ENCODE measurements at regions not wholly inside any gene's neighbourhood (a gene's known extent, or its start where the extent isn't known, plus 50 kb on each side); places are given as distances from the start of the nearest gene placed in this dataset.
"Not testable (repeated sequence)": the region's sequence is repeated elsewhere in the genome, so short reads cannot be mapped to it uniquely, and the experiment has no call there.

DNA sequence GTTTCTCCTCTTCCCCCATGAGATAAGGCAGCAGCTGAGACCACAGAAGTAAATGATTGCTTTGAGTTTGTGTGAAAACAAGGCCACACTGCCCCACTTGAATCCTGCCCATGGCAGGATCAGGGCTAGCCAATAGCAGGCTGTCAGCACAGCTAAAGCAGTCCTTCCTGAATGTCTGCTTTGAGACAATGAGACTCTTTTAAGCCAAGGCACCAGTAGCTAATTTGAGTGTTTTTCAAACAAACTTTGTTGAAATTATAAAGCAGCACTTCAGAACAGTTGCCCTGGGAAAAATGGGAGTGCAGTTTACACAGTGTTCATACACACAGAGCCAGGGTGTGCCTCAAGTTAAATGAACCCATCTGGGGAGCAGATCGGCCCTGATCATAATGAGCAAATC lies 103.5 kb upstream of the OR5AK2 start:
- in situ Hi-C loops (cut with MboI; ENCODE audit: low pct_unique_long_range_greater_than_20kb, low sequenced_read_pairs), result no loop called here
- DNase-seq, result no peak

DNA sequence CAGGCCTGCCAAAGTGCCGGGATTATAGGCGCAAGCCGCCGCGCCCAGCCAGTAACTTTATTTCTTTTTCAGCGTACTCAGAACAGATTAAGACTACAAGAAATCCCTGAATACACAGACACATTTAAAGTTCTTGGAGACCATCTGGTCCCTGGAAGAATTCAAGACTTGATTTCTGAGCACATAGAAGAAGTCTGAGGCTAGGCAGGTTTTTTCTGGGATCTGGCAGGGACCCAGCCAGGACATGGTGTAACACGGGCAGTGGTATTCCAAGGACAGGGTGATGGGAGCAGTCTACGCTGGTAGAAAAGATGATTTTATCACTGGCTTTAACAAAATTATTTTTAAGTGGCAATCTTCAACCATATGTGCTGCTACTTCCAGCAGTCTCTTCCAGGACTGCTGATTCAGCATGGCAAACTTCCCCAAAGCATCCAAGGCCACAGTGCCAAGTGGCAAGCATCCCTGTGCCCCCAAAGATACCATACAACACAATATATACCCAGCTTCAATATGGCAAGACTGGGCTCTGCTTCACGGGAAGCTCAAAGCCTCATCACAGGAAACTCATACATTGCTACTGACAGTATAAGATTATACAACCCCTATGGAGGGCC lies 105.2 kb upstream of the OR5AK2 start:
- no peak for DNase-seq
- in situ Hi-C loops (cut with MboI; ENCODE audit: low pct_unique_long_range_greater_than_20kb, low sequenced_read_pairs), result no loop called here

DNA sequence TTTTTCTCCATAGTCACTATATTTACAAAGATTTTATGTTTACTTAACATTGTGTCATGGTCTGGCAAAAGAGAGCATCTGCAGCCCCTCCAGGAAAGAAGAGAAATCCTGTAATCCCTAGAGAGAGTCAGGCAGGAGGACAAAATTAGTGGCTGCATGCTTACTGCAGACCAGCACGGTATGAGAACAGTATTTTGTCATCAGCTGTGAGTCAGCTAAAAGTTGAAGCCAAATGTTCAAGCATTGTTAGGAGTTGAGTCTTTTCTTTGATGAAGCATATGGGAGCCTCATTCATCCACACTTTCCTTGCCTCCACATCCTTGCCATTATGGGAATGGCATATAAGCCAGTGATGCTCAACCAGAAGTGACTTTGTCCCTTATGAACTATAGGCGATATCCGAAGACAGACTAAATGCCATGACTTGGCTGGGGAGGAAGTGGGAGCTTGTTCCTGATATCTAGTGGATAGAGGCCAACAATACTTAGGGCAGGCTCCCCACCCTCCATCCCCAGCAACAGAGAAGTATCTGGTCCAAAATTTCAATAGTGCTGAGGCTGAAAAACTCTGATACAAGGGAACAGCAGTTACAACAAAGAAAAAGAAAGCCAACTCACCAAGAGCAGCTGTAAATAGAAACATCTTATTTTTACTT lies 112.0 kb upstream of the OR5AK2 start:
- no peak for DNase-seq
- in situ Hi-C loops (cut with MboI; ENCODE audit: low pct_unique_long_range_greater_than_20kb, low sequenced_read_pairs), result no loop called here

DNA sequence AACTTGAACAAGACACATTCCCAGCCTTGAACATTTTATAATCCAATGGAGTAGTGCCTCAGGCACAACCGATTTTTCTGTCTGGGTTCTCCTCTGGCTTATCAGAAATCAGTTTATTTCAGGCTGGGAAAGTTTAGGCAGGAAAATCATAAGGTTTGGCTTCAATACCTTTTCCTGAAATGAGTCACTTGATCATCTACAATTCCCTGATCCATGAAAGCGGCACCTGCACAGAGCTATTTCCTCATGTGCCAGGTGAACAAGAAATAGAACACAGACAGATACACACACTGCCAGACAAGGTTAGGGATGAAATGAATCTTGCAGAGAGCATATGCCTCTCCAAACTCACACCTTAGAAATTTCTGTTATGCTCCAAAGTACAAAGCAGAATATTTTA lies 106.7 kb upstream of the OR9G4 start:
- DNase-seq, result no peak
- in situ Hi-C loops (cut with MboI; ENCODE audit: low pct_unique_long_range_greater_than_20kb, low sequenced_read_pairs), result no loop called here

DNA sequence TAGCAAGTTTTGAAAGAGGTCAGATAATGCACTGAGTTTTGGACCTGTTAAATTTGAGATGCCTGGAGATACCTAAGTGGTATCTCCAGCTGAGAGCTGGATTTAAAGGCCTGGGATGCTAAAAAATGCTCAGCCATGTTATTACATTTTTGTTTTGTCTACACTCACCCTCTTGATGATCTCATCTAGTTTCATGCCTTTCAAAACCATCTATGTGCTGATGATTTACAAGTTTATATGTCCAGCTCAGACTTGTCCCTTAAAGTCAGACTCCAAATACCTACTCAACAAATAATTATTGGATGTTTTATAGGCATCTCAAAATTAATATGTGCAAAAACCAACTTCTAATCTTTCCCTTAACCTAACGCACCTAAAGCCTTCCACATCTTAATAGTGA lies 103.6 kb upstream of the OR9G4 start:
- no peak for DNase-seq
- in situ Hi-C loops (cut with MboI; ENCODE audit: low pct_unique_long_range_greater_than_20kb, low sequenced_read_pairs), result no loop called here

DNA sequence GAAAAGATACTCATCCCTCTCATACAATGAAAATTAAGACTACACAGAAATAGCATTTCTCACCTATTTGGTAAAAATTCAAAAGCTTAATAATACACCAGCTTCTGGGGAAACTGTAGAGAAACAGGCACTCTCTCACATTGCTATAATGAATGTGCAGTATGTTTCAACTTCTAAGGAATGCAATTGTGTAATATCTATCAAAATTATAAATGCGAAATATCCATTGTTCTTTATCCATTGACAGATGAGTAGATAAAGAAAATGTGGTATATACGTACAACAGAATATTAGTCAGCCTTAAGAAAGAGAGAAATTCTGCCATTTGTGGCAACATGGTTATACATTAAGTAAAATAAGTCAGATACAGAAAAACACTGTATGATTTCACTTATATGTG lies 101.4 kb upstream of the OR9G4 start:
- no peak for DNase-seq
- in situ Hi-C loops (cut with MboI; ENCODE audit: low pct_unique_long_range_greater_than_20kb, low sequenced_read_pairs), result loop anchor here (25.0 kb wide), 1 partner anchor 387 kb away; the partner anchor contains the start of gene APLNR

DNA sequence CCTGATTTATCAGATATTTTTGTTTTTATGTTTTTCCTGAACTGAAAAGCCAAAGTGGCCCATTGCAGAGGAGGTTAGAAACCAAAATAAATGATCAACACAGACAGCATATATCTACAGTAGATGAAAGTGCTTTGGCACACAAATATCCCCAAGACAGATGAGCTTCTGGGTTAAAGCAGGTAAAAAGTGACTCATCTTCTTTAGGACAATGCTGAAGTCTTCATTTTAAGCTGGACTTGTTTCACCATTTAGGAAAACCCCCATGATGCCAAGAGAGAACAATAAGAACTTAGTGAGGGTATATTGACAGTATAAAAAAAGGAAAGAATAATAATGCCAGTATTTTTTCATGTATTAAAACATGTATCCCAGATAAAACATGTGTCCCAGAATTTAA lies 100.8 kb upstream of the OR9G4 start:
- in situ Hi-C loops (cut with MboI; ENCODE audit: low pct_unique_long_range_greater_than_20kb, low sequenced_read_pairs), result loop anchor here (25.0 kb wide), 1 partner anchor 388 kb away; the partner anchor contains the start of gene APLNR
- no peak for DNase-seq

DNA sequence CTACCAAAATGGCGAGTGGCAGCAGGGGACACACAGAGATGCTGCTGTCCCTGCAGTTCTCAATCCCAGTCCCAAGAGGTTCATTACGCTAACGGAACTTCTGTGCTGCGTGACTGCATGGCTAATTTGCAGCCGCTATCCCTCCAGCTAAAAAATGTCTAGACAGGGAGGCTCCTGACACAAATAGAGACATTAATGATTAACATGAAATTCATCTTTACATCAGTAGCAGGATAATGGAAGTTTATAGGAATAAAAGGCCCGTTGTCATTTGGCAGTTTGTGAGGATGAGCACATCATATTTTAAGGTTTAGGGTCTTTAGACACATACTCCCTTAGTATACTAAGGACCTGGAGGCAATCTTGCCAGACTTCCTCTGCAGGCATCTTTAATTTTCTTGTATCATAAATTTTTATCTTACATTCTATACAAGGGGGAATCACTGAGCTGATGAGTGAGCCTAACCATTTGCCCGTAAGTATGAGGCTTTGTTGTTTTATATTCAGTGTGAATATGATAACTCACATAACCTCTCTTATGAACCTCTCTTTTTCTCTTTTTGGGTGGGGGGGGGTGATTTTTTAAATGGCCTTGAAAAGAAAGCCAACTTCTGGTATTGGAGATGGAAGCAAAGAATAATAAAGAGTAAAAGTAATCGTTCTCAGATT lies 99.8 kb upstream of the OR9G4 start:
- DNase-seq, result no peak
- in situ Hi-C loops (cut with MboI; ENCODE audit: low pct_unique_long_range_greater_than_20kb, low sequenced_read_pairs), result loop anchor here (25.0 kb wide), 1 partner anchor 389 kb away; the partner anchor contains the start of gene APLNR

DNA sequence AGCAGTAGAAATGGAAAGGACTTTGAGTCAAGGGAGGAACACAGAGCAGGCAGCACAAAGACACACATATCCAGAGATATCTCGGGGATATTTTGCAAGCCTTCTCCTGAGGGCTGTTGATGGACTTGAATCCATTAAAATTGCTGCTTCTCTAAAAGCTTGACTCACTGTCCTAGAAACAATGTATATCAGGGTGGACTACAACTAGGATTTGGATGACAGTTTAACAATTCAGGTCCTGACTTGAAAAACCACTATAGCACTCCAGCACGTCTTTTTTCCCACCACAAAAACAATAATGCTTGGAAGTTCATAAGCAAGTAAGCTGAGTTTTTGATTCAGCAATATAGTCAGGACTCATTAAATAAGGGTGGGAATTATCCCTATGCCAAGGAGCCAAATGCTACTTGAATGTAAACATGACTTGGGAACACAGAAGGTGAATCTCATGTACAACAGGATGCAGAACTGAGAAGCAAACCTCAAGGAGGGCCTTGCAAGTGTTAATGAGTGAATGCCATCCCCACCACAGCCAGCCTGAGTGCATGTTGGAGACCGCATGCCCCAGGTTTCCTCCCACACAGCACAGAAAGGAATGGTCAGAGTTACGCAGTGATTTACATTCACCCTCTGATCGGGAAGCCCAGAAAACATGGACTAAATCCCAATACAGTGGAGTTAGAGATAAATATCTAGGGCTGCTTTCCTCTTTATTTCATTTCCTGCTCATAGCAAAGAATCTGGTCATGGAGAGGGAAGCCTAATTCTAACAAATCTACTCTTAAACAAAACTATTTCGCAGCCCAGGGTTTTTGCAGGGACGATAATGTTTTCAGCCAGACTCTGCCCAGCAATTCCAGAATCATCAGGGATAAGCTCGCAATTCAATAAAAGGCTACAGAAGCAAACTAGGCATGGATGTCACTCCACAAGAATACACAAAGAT lies 98.4 kb upstream of the OR9G4 start:
- no peak for DNase-seq
- in situ Hi-C loops (cut with MboI; ENCODE audit: low pct_unique_long_range_greater_than_20kb, low sequenced_read_pairs), result loop anchor here (25.0 kb wide), 1 partner anchor 390 kb away; the partner anchor contains the start of gene APLNR

DNA sequence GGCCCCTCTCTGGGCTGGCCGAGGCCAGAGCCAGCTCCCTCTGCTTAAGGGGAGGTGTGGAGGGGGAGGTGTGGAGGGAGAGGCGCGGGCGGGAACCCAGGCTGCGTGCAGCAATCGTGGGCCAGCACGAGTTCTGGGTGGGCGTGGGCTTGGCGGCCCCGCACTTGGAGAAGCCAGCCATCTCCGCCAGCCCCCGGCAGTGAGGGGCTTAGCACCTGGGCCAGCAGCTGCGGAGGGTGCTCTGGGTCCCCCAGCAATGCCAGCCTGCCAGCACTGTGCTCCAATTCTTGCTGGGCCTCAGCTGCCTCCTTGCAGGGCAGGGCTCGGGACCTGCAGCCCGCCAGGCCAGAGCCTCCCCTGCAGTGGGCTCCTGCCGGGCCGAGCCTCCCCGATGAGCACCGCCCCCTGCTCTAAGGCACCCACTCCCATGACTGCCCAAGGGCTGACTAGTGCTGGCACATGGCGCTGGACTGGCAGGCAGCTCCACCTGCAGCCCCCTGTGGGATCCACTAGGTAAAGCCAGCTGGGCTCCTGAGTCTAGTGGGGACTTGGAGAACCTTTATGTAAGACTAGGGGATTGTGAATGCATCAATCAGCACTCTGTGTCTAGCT lies 96.7 kb upstream of the OR9G4 start:
- no peak for DNase-seq
- in situ Hi-C loops (cut with MboI; ENCODE audit: low pct_unique_long_range_greater_than_20kb, low sequenced_read_pairs), result loop anchor here (25.0 kb wide), 1 partner anchor 392 kb away; the partner anchor contains the start of gene APLNR

DNA sequence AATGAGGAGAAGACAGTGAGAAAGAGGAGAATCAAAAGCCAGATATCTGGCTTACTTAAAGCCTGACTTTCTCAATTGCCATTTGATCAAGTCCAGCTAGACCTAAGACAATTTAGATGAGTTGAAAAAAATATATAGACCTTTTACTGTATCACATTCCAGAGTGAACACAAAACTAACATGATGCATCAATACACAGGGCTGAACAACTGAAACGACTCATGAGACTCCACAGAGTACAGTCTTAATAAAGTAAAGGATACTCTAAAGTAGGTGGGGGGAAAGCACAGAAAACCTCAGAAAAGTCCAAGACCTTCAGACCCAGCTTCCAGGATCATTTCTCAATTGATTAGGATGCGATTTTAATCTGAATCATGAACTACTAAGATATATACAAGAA lies 95.3 kb upstream of the OR9G4 start:
- in situ Hi-C loops (cut with MboI; ENCODE audit: low pct_unique_long_range_greater_than_20kb, low sequenced_read_pairs), result loop anchor here (25.0 kb wide), 1 partner anchor 393 kb away; the partner anchor contains the start of gene APLNR

DNA sequence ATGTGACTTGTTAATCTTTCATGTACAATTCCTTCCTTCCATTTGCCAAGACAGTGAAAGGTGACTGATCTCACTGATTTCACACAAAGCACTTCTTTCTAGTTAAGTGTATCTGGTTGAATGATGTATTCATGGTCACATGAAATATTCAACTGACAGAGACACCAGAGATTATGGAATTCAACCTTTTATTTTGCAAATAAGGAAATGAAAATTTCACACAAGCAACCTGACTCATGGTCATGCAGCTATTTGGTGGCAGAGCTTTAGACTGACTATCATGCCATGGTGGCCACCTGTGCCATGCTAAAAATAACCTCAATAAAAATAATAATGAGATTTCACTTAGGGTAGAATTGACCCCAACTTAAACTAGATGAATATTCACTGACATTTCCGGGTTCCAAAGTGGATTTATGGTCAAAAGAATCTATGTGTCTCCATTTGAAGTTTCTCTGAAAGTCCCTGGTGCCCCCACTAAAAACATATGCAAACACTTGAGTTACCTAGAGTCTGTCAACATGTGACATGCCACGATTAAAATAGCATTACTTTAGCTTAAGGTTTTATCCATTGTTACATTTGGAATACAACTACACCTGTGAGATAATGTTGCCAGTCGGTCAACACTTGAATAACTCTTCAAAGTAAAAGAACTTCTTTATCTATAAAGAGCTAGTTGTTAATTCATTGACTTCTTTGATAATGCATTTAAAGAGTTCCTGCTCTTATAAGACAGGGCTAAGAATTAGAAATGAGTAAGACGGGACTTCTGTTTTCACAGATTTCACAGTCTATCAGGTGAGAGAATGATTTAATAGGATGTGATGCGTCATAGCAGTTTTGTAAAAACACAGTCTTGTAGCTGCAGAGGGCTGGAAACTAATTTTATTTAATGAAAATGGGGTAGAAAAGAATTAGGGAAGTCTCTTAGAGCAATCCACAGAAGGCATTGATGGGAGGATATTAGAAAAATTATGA lies 94.6 kb upstream of the OR9G4 start:
- DNase-seq, result no peak
- in situ Hi-C loops (cut with MboI; ENCODE audit: low pct_unique_long_range_greater_than_20kb, low sequenced_read_pairs), result loop anchor here (25.0 kb wide), 1 partner anchor 394 kb away; the partner anchor contains the start of gene APLNR

More for the DNA sequence above, 95.3 kb upstream of the OR9G4 start:
- no peak for DNase-seq

DNA sequence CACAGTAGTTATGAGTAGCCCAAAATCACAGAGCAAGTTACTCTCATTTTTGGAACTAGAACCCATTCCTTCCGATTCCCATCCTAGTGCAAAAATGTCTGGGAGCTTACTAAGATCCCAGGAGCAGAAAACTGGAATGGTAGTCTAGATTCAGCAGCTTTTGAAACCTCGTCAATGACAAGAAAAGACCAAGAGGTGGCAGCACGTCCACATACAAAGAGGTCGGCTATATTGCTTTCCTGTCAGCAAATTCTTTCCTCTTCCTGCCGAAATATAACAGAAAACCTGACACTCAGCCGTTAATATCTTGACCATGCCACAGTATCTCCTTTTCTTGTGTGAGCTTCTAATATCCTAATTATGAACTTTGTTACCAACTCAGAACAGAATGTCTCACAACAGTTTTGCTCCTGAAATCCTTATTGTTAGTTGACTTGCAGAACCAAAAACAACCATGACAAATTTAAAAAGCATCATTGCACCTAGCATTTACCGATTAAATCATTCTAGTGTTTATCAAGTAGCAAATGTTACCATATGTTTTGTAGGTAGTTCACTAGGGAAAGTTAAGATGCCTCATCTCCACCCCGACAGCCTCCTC lies 92.8 kb upstream of the OR9G4 start:
- in situ Hi-C loops (cut with MboI; ENCODE audit: low pct_unique_long_range_greater_than_20kb, low sequenced_read_pairs), result loop anchor here (25.0 kb wide), 1 partner anchor 396 kb away; the partner anchor contains the start of gene APLNR
- peak; percentile 55 for DNase-seq

DNA sequence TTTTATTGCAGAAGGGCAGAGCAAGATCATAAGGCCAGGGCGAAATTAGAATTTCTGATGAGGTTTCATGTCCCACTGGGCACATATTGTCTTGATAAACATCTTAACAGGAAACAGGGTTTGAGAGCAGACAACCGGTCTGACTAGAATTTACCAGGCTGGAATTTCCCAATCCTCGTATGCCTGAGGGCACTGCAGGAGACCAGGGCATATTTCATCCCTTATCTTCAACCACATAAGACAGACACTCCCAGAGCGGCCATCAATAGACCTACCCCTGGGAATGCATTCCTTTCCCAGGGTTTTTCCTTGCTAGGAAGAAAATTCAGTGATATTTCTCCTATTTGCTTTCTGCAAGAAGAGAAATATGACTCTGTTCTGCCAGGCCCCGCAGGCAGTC lies 78.9 kb upstream of the OR9G4 start:
- in situ Hi-C loops (cut with MboI; ENCODE audit: low pct_unique_long_range_greater_than_20kb, low sequenced_read_pairs), result loop anchor here (25.0 kb wide), 1 partner anchor 410 kb away; the partner anchor contains the start of gene APLNR

DNA sequence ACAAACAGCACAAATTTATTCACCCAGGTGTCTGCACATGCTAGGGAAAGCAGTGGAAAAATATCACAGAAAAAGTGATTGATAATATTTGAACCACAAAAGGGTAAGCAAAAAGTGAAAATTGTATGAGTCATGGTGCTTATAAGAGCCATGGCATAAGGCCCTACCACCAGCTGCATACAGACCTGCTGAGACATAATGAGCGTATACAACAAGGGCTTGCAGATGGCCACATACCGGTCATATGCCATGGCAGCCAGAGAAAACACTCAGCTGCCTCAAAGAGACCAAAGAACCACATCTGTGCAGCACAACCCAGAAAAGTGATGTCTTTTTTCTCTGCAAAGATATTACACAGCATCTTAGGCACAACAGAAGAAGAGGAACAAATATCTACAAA lies 71.4 kb upstream of the OR9G4 start:
- in situ Hi-C loops (cut with MboI; ENCODE audit: low pct_unique_long_range_greater_than_20kb, low sequenced_read_pairs), result no loop called here
- DNase-seq, result no peak

More for the DNA sequence above, 78.9 kb upstream of the OR9G4 start:
- not testable (repeated sequence) for DNase-seq

DNA sequence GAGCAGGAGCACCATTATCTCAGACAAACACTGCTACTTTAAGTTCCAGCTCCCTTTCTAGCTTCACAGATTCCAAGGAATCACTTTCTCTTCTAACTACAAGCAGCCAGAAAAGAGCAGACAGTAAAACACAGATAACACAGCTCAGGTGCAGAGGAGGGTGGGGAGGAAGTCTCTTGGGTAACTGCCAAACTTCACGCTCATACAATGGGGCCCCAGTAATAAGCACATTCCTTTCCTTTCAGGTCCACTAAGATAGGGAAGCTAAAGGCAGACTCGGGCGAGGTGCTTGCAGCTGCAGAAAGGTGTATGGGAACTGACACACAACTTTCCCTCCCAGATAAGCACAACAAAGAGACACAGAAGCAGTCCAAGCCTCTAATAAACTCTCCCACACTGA lies 69.2 kb upstream of the OR9G4 start:
- in situ Hi-C loops (cut with MboI; ENCODE audit: low pct_unique_long_range_greater_than_20kb, low sequenced_read_pairs), result no loop called here
- no peak for DNase-seq

DNA sequence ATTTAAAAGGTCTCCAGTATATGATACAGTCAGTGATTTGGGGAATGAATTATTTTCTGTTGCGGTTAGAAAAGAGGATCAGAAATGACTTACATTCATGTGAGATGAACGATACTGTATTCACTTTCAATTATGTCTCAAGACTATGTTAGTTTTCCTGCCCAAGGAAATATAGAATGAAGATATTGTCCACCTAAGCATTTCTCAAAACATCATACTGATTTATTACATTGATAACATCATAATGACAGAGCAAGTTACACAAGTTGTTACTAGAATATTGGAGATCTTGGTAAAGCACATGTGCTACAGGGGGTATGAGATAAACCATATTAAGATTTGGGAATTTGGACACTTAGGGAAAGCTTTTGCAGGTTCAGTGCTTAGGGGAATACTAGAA lies 67.8 kb upstream of the OR9G4 start:
- in situ Hi-C loops (cut with MboI; ENCODE audit: low pct_unique_long_range_greater_than_20kb, low sequenced_read_pairs), result no loop called here
- DNase-seq, result no peak
